HEK293T (cell line): ENCODE measurements at regions not wholly inside any gene's neighbourhood (a gene's known extent, or its start where the extent isn't known, plus 50 kb on each side); places are given as distances from the start of the nearest gene placed in this dataset.

Experiments
- FOXK2 ChIP-seq: fragments of 450-650 bp; IDR thresholded peaks from 2 replicates; pipeline ENCODE4 v1.6.1; 2016; ENCODE audit warnings: mild to moderate bottlenecking
- FOXM1 ChIP-seq: fragments of 450-650 bp; IDR thresholded peaks from 2 replicates; pipeline ENCODE4 v1.6.1; 2017; ENCODE audit warnings: mild to moderate bottlenecking, borderline replicate concordance
- NFRKB ChIP-seq: fragments of 450-650 bp; IDR thresholded peaks from 2 replicates; pipeline ENCODE4 v1.6.1; 2016; ENCODE audit warnings: mild to moderate bottlenecking, moderate library complexity

DNA sequence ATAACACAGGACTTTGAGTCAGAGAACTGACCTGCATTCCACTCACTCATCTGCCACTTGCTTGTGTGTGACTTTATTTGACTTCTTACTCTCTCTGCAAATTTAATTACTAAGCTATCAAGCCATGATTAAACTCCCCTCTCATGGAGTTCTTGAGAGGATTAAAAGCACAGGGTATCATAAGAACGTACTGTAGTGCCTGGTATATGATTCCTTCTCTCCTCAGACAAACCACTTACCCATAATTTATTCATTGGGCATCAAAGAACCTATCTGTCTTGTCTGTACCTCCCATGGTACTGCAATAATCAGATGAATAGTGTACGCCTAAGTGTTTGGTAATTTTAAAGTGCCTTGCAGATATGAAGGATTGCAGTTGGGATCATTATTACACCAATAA, 130.6 kb upstream of the UBASH3B start:
- TF ChIP-seq FOXK2 (no peak), FOXM1 (no peak), NFRKB (no peak)
